WTC11 (cell line): ENCODE measurements at regions not wholly inside any gene's neighbourhood (a gene's known extent, or its start where the extent isn't known, plus 50 kb on each side); places are given as distances from the start of the nearest gene placed in this dataset.

Experiments
- ATF1 ChIP-seq: sonication (generic); formaldehyde crosslinking; IDR thresholded peaks from 2 replicates; pipeline ENCODE4 v1.8.1; 2023; ENCODE audit warnings: mild to moderate bottlenecking, moderate library complexity, missing genetic modification reagents
- NR3C1 ChIP-seq: sonication (generic); formaldehyde crosslinking; conservative IDR thresholded peaks from 2 replicates; pipeline ENCODE4 v1.8.1; 2023; ENCODE audit warnings: low read depth, mild to moderate bottlenecking, missing genetic modification reagents
- SP1 ChIP-seq: sonication (generic); formaldehyde crosslinking; conservative IDR thresholded peaks from 2 replicates; pipeline ENCODE4 v1.8.1; 2022; ENCODE audit warnings: missing genetic modification reagents
- TCF7 ChIP-seq: sonication (generic); formaldehyde crosslinking; IDR thresholded peaks from 2 replicates; pipeline ENCODE4 v1.8.0; 2022; ENCODE audit warnings: mild to moderate bottlenecking, low read depth, missing genetic modification reagents, moderate library complexity
- TF ChIP-seq, protein P1 (sequence below): sonication (generic); formaldehyde crosslinking; IDR thresholded peaks from 2 replicates; pipeline ENCODE4 v1.8.1; 2022; ENCODE audit warnings: low read depth, missing genetic modification reagents, borderline replicate concordance
- TF ChIP-seq, protein P2 (sequence below): fragments of 200-600 bp; IDR thresholded peaks from 2 replicates; pipeline ENCODE4 v1.8.0; 2022; ENCODE audit warnings: antibody characterized with exemption
- TF ChIP-seq, protein P3 (sequence below): sonication (generic); formaldehyde crosslinking; IDR thresholded peaks from 2 replicates; pipeline ENCODE4 v1.8.1; 2023; ENCODE audit warnings: mild to moderate bottlenecking, missing genetic modification reagents, moderate library complexity

DNA sequence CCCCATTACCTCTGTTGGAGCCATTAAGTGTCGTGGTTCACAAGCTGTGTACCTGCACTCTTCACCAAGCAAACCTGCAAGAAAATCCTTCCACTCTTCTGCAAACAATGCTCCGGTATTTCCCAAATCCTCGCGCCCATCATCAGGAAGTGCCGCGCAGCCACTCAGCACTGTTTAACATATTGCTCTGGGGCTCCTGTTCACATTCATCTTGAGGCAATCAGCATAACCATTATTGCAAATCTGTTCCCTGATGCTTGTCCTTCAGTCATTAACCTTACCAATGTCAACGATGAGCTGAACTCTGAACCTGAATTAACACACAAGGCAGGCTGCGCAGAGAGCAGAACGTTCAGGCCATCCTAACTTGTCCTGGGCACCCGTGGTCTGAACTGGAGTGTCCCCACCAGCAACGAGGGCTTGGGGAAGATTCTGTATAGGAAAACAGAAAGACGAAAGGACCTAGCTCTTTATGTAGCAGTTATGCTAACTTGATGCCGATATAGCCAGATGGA is 751.4 kb upstream of the AUTS2 start:
- TF ChIP-seq NR3C1 (CRISPR knock-in tag): no peak
- no peak for TF ChIP-seq TCF7 (CRISPR knock-in tag)
- no peak for TF ChIP-seq ATF1
- TF ChIP-seq, protein P1, sequence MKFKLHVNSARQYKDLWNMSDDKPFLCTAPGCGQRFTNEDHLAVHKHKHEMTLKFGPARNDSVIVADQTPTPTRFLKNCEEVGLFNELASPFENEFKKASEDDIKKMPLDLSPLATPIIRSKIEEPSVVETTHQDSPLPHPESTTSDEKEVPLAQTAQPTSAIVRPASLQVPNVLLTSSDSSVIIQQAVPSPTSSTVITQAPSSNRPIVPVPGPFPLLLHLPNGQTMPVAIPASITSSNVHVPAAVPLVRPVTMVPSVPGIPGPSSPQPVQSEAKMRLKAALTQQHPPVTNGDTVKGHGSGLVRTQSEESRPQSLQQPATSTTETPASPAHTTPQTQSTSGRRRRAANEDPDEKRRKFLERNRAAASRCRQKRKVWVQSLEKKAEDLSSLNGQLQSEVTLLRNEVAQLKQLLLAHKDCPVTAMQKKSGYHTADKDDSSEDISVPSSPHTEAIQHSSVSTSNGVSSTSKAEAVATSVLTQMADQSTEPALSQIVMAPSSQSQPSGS: no peak
- TF ChIP-seq, protein P2, sequence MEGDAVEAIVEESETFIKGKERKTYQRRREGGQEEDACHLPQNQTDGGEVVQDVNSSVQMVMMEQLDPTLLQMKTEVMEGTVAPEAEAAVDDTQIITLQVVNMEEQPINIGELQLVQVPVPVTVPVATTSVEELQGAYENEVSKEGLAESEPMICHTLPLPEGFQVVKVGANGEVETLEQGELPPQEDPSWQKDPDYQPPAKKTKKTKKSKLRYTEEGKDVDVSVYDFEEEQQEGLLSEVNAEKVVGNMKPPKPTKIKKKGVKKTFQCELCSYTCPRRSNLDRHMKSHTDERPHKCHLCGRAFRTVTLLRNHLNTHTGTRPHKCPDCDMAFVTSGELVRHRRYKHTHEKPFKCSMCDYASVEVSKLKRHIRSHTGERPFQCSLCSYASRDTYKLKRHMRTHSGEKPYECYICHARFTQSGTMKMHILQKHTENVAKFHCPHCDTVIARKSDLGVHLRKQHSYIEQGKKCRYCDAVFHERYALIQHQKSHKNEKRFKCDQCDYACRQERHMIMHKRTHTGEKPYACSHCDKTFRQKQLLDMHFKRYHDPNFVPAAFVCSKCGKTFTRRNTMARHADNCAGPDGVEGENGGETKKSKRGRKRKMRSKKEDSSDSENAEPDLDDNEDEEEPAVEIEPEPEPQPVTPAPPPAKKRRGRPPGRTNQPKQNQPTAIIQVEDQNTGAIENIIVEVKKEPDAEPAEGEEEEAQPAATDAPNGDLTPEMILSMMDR: no peak
- no peak for TF ChIP-seq SP1 (CRISPR knock-in tag)
- TF ChIP-seq, protein P3, sequence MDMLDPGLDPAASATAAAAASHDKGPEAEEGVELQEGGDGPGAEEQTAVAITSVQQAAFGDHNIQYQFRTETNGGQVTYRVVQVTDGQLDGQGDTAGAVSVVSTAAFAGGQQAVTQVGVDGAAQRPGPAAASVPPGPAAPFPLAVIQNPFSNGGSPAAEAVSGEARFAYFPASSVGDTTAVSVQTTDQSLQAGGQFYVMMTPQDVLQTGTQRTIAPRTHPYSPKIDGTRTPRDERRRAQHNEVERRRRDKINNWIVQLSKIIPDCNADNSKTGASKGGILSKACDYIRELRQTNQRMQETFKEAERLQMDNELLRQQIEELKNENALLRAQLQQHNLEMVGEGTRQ: no peak
